OCI-LY3 (cell line): ENCODE measurements at regions not wholly inside any gene's neighbourhood (a gene's known extent, or its start where the extent isn't known, plus 50 kb on each side); places are given as distances from the start of the nearest gene placed in this dataset.
"Not testable (repeated sequence)": the region's sequence is repeated elsewhere in the genome, so short reads cannot be mapped to it uniquely, and the experiment has no call there.

Experiments used
- H2AFZ ChIP-seq: fragments of 200-600, 300-600 bp; shearing (Covaris generic); 2 replicates; pipeline ENCODE4 v1.6.0; 2014; ENCODE audit warnings: antibody characterized with exemption, low read depth, low read length
- H3K27ac ChIP-seq: fragments of 200-600, 300-600 bp; sonication (generic); 2 replicates; pipeline ENCODE4 v1.5.1; 2014; ENCODE audit warnings: mild to moderate bottlenecking, low read length, moderate library complexity, mixed read lengths
- H3K27me3 ChIP-seq: fragments of 200-600, 300-600 bp; sonication (generic); 2 replicates; pipeline ENCODE4 v1.6.1; 2014; ENCODE audit warnings: low read depth, low read length, mixed read lengths
- H3K36me3 ChIP-seq: fragments of 200-600, 300-600 bp; sonication (generic); replicated peaks from 2 replicates; pipeline ENCODE3; 2014; ENCODE audit warnings: low read depth, low read length, mixed read lengths
- H3K4me1 ChIP-seq: fragments of 300-600, 200-600 bp; sonication (generic); 2 replicates; pipeline ENCODE4 v1.6.1; 2014; ENCODE audit warnings: low read length, mixed read lengths
- H3K4me2 ChIP-seq: fragments of 200-600, 300-600 bp; sonication (generic); 2 replicates; pipeline ENCODE4 v1.6.1; 2014; ENCODE audit warnings: low read length, mixed read lengths
- H3K4me3 ChIP-seq: fragments of 300-600, 200-600 bp; sonication (generic); 2 replicates; pipeline ENCODE4 v1.5.1; 2014; ENCODE audit warnings: antibody characterized with exemption, mild to moderate bottlenecking, low read length, moderate library complexity
- H3K79me2 ChIP-seq: fragments of 300-600, 200-600 bp; shearing (Covaris generic); 2 replicates; pipeline ENCODE4 v1.6.1; 2014; ENCODE audit warnings: mild to moderate bottlenecking, low read length, mixed read lengths
- H3K9ac ChIP-seq: fragments of 300-600, 200-600 bp; shearing (Covaris generic); 2 replicates; pipeline ENCODE4 v1.6.0; 2014; ENCODE audit warnings: mild to moderate bottlenecking, low read length, moderate library complexity
- H3K9me3 ChIP-seq: fragments of 200-600, 300-600 bp; shearing (Covaris generic); 2 replicates; pipeline ENCODE4 v1.6.1; 2014; ENCODE audit warnings: low read length, mixed read lengths; ENCODE audit not compliant: insufficient read depth
- H4K20me1 ChIP-seq: fragments of 200-600, 300-600 bp; sonication (generic); 2 replicates; pipeline ENCODE4 v1.6.1; 2016; ENCODE audit warnings: low read length, mixed read lengths; ENCODE audit not compliant: insufficient read depth
- EZH2phosphoT487 ChIP-seq: fragments of 200-600 bp; shearing (Covaris generic); IDR thresholded peaks from 2 replicates; pipeline ENCODE4 v1.6.1; 2018; ENCODE audit warnings: antibody characterized with exemption, mixed run types, low read depth
- TF ChIP-seq, protein P1 (sequence below): fragments of 200-600, 300-600 bp; sonication (generic); IDR thresholded peaks from 2 replicates; pipeline ENCODE4 v1.5.1; 2014; ENCODE audit warnings: antibody characterized with exemption, low read length, low read depth

- no peaks in the 10 kb centered on the region for H3K4me1 ChIP-seq
- H3K4me3 ChIP-seq, result no peak overlapping the region
- H3K36me3 ChIP-seq, result no peaks in the 10 kb centered on the region
- H3K79me2 ChIP-seq, result no peaks in the 10 kb centered on the region
- no peaks in the 10 kb centered on the region for H3K9me3 ChIP-seq
- no peak overlapping the region for H3K4me2 ChIP-seq
- H4K20me1 ChIP-seq, result no peaks in the 10 kb centered on the region
- H2AFZ ChIP-seq, result no peak overlapping the region
- H3K27me3 ChIP-seq, result no peaks in the 10 kb centered on the region
- TF ChIP-seq, protein P1, sequence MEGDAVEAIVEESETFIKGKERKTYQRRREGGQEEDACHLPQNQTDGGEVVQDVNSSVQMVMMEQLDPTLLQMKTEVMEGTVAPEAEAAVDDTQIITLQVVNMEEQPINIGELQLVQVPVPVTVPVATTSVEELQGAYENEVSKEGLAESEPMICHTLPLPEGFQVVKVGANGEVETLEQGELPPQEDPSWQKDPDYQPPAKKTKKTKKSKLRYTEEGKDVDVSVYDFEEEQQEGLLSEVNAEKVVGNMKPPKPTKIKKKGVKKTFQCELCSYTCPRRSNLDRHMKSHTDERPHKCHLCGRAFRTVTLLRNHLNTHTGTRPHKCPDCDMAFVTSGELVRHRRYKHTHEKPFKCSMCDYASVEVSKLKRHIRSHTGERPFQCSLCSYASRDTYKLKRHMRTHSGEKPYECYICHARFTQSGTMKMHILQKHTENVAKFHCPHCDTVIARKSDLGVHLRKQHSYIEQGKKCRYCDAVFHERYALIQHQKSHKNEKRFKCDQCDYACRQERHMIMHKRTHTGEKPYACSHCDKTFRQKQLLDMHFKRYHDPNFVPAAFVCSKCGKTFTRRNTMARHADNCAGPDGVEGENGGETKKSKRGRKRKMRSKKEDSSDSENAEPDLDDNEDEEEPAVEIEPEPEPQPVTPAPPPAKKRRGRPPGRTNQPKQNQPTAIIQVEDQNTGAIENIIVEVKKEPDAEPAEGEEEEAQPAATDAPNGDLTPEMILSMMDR, result no peak
- TF ChIP-seq EZH2phosphoT487, result no peak
- H3K9ac ChIP-seq, result no peak overlapping the region
- no peak overlapping the region for H3K27ac ChIP-seq
These were observed 338.1 kb upstream of the SPHKAP start for GRCh38 chr2:228519561-228519960.

GRCh38 chr2:228516019-228516418 lies 334.5 kb upstream of the SPHKAP start:
- H3K27ac ChIP-seq, result no peak overlapping the region

GRCh38 chr2:228513480-228513879 lies 332.0 kb upstream of the SPHKAP start:
- not testable (repeated sequence) for H3K9me3 ChIP-seq, H3K4me2 ChIP-seq, H3K4me3 ChIP-seq, H3K79me2 ChIP-seq, H3K36me3 ChIP-seq, H2AFZ ChIP-seq, H4K20me1 ChIP-seq, H3K4me1 ChIP-seq, H3K27me3 ChIP-seq, H3K9ac ChIP-seq, H3K27ac ChIP-seq

More at GRCh38 chr2:228516019-228516418, 334.5 kb upstream of the SPHKAP start:
- H3K79me2 ChIP-seq, result no peaks in the 10 kb centered on the region
- no peaks in the 10 kb centered on the region for H3K9me3 ChIP-seq
- no peaks in the 10 kb centered on the region for H4K20me1 ChIP-seq
- H3K4me3 ChIP-seq, result no peak overlapping the region
- no peaks in the 10 kb centered on the region for H3K36me3 ChIP-seq
- no peak overlapping the region for H3K9ac ChIP-seq
- TF ChIP-seq EZH2phosphoT487, result no peak
- TF ChIP-seq, protein P1, result no peak
- H3K4me1 ChIP-seq, result no peaks in the 10 kb centered on the region
- no peak overlapping the region for H2AFZ ChIP-seq
- no peak overlapping the region for H3K4me2 ChIP-seq
- no peaks in the 10 kb centered on the region for H3K27me3 ChIP-seq

DNA sequence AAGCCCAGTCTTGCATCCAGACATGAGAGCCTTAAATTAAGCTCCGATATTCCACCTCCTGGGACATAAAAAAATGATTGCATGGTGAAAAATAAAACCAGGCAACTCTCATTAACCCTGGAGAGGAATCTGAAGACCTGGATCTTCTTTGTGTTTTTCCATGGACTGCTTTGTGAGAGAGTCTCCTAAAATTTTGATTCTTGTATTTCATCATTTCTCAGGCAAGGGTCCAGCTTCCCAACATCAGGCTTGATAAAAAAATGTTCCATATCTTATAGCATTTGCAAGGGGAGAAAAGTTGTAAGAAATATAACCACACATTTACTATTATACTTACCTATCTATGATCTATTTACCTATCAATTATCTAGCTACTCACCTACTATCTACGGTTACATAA lies 327.5 kb upstream of the SPHKAP start:
- Histone ChIP-seq H3K27me3 (no peaks in the 10 kb centered on the region), H3K4me3 (no peak overlapping the region), H2AFZ (no peak overlapping the region), H3K27ac (no peak overlapping the region), H3K9me3 (no peaks in the 10 kb centered on the region), H3K4me2 (no peak overlapping the region), H3K36me3 (no peaks in the 10 kb centered on the region), H3K79me2 (no peaks in the 10 kb centered on the region), H3K9ac (no peak overlapping the region), H4K20me1 (no peaks in the 10 kb centered on the region), H3K4me1 (no peaks in the 10 kb centered on the region)
- TF ChIP-seq, protein P1, result no peak
- TF ChIP-seq EZH2phosphoT487, result no peak

GRCh38 chr2:228507870-228508269 lies 326.4 kb upstream of the SPHKAP start:
- Histone ChIP-seq H3K9ac (no peak overlapping the region), H3K4me2 (no peak overlapping the region), H3K4me1 (no peaks in the 10 kb centered on the region), H3K27ac (no peak overlapping the region), H2AFZ (no peak overlapping the region), H3K36me3 (no peaks in the 10 kb centered on the region), H3K4me3 (no peak overlapping the region), H3K9me3 (no peaks in the 10 kb centered on the region), H4K20me1 (no peaks in the 10 kb centered on the region), H3K27me3 (no peaks in the 10 kb centered on the region), H3K79me2 (no peaks in the 10 kb centered on the region)
- TF ChIP-seq, protein P1, result no peak
- no peak for TF ChIP-seq EZH2phosphoT487
